HepG2 (cell line): ENCODE measurements at regions not wholly inside any gene's neighbourhood (a gene's known extent, or its start where the extent isn't known, plus 50 kb on each side); places are given as distances from the start of the nearest gene placed in this dataset.

Experiments
- ATAC-seq: fragments of 200-7000 bp; cut with Tn5 transposase; 3 replicates; pipeline ENCODE4 v1.9.1; 2020; ENCODE audit warnings: mild to moderate bottlenecking, moderate library complexity
- BruUV-seq: library from RNA; stranded (reverse); fragments of 400-500 nt; replicated peaks from 2 replicates; lab custom pipeline; 2021; lab: Mats Ljungman, UMichigan
- CTCF ChIA-PET: fragments of 300-600 bp; formaldehyde crosslinking; extraction: SDS; loops from one replicate; lab custom pipeline; 2021; ENCODE audit warnings: low total read pairs, inconsistent platforms, low intra/inter-chr PET ratio; lab: Yijun Ruan, JAX
- POLR2A ChIA-PET: fragments of 350-600 bp; sonication (Branson Sonifier 250); formaldehyde crosslinking; loops from one replicate; lab custom pipeline; 2020; ENCODE audit warnings: antibody characterized with exemption, inconsistent platforms; lab: Yijun Ruan, JAX
- DNase-seq: peaks from one replicate; pipeline ENCODE4 v3.0.0-alpha.2; 2015; ENCODE audit warnings: low spot score
- FAIRE-seq: peaks from 3 replicates; lab custom pipeline; 2011; peaks lifted over from hg19 to GRCh38; lab: Jason Lieb, UNC
- H2AFZ ChIP-seq: one replicate; pipeline ENCODE4 v1.6.1; 2011; ENCODE audit warnings: low read length, inconsistent platforms
- H3K27ac ChIP-seq: fragments of 300-600 bp; 3 replicates; pipeline ENCODE4 v1.8.0; 2011; ENCODE audit warnings: mixed run types, mild to moderate bottlenecking, mixed read lengths, low read length, inconsistent platforms; ENCODE audit not compliant: insufficient read depth; ENCODE audit errors: extremely low read length
- H3K27me3 ChIP-seq, 2 experiments: fragments of 200-600 bp in 1 of 2; 2 replicates in 1 of 2; 3 replicates in 1 of 2; pipeline versions ENCODE4 v1.6.0 to v1.8.0; 2011; ENCODE audit warnings: low read length in 2 of 2, mild to moderate bottlenecking in 2 of 2, moderate library complexity in 2 of 2, inconsistent platforms in 1 of 2; ENCODE audit not compliant: insufficient read depth in 2 of 2, control insufficient read depth in 1 of 2
- H3K36me3 ChIP-seq, 2 experiments: fragments of 200-600 bp in 1 of 2; replicated peaks in 1 of 2; 2 replicates in 1 of 2; 3 replicates in 1 of 2; pipeline versions ENCODE4 v1.5.1 to v1.8.0; 2011; ENCODE audit warnings: low read length in 2 of 2, inconsistent platforms in 1 of 2; ENCODE audit not compliant: insufficient read depth in 2 of 2, control insufficient read depth in 1 of 2
- H3K4me1 ChIP-seq: 2 replicates; pipeline ENCODE4 v1.5.1; 2012; ENCODE audit warnings: low read length, inconsistent platforms; ENCODE audit not compliant: insufficient read depth
- H3K4me2 ChIP-seq: 2 replicates; pipeline ENCODE4 v1.6.0; 2011; ENCODE audit warnings: low read depth, low read length, inconsistent platforms
- H3K4me3 ChIP-seq, 3 experiments: fragments of 200-600 bp in 1 of 3; sonication (generic), shearing (Covaris generic) in 1 of 3; replicated peaks in 1 of 3; 2 replicates each; pipeline ENCODE4 v1.5.1; 2011 to 2016; ENCODE audit warnings: low read length in 3 of 3, inconsistent platforms in 2 of 3, low read depth in 2 of 3, mild to moderate bottlenecking in 2 of 3, control low read depth in 1 of 3, mixed read lengths in 1 of 3; ENCODE audit not compliant: insufficient read depth in 1 of 3
- H3K79me2 ChIP-seq: one replicate; pipeline ENCODE4 v1.6.1; 2011; ENCODE audit warnings: low read length, inconsistent platforms; ENCODE audit not compliant: insufficient read depth
- H3K9ac ChIP-seq: 2 replicates; pipeline ENCODE4 v1.6.0; 2011; ENCODE audit warnings: mild to moderate bottlenecking, low read depth, low read length, inconsistent platforms; ENCODE audit not compliant: insufficient read depth
- H3K9me3 ChIP-seq: 2 replicates; pipeline ENCODE4 v1.5.1; 2012; ENCODE audit warnings: mild to moderate bottlenecking, low read length
- H4K20me1 ChIP-seq: 2 replicates; pipeline ENCODE4 v1.6.0; 2011; ENCODE audit warnings: inconsistent platforms, mild to moderate bottlenecking, low read length, moderate library complexity; ENCODE audit not compliant: insufficient read depth
- GFI1 ChIP-seq: sonication (generic); formaldehyde crosslinking; IDR thresholded peaks from 2 replicates; pipeline ENCODE4 v1.5.0; 2020; ENCODE audit warnings: missing genetic modification reagents, mild to moderate bottlenecking, borderline replicate concordance
- HCFC1 ChIP-seq: fragments of 150-350 bp; IDR thresholded peaks from 2 replicates; pipeline ENCODE4 v1.6.1; 2014; ENCODE audit warnings: low read depth, low read length
- IKZF4 ChIP-seq: sonication (generic); formaldehyde crosslinking; IDR thresholded peaks from 2 replicates; pipeline ENCODE4 v1.5.1; 2020; ENCODE audit warnings: borderline replicate concordance, mild to moderate bottlenecking, low read depth, missing genetic modification reagents; ENCODE audit errors: not compliant biosample characterization
- JUN ChIP-seq: sonication (generic); formaldehyde crosslinking; IDR thresholded peaks from 2 replicates; pipeline ENCODE4 v1.4.0; 2020; ENCODE audit warnings: mild to moderate bottlenecking, missing genetic modification reagents
- KDM4B ChIP-seq: sonication (generic); formaldehyde crosslinking; IDR thresholded peaks from 2 replicates; pipeline ENCODE4 v1.4.0; 2020; ENCODE audit warnings: missing genetic modification reagents
- PITX1 ChIP-seq: sonication (generic); formaldehyde crosslinking; IDR thresholded peaks from 2 replicates; pipeline ENCODE4 v1.5.1; 2020; ENCODE audit warnings: mild to moderate bottlenecking, missing genetic modification reagents
- ZNF101 ChIP-seq: sonication (generic); formaldehyde crosslinking; IDR thresholded peaks from 2 replicates; pipeline ENCODE4 v1.4.0; 2020; ENCODE audit warnings: mild to moderate bottlenecking, low read depth, missing genetic modification reagents, borderline replicate concordance
- ZNF138 ChIP-seq: sonication (generic); formaldehyde crosslinking; IDR thresholded peaks from 2 replicates; pipeline ENCODE4 v1.5.0; 2020; ENCODE audit warnings: mild to moderate bottlenecking, low read depth, missing genetic modification reagents
- ZNF263 ChIP-seq: sonication (generic); formaldehyde crosslinking; IDR thresholded peaks from 2 replicates; pipeline ENCODE4 v1.4.0; 2020; ENCODE audit warnings: missing genetic modification reagents
- ZNF788 ChIP-seq: sonication (generic); formaldehyde crosslinking; IDR thresholded peaks from 2 replicates; pipeline ENCODE4 v1.5.0; 2020; ENCODE audit warnings: mild to moderate bottlenecking, missing genetic modification reagents, borderline replicate concordance
- WGBS: methylation state at CpG from one replicate; pipeline ENCODE4 v1.1.6; 2017; ENCODE audit warnings: low lambda C conversion rate; 5-methylcytosine and 5-hydroxymethylcytosine counted together
- in situ Hi-C: cut with HindIII; loops from 2 replicates; pipeline ENCODE4 v1.10.0; 2017; ENCODE audit warnings: low pct_unique_long_range_greater_than_20kb; ENCODE audit not compliant: extremely low pct_ligation_motif_present
- intact Hi-C: fragments of 100-400 bp; cut with micrococcal nuclease; formaldehyde crosslinking; loops from one replicate; pipeline ENCODE4 v1.10.0; 2022; ENCODE audit not compliant: unreplicated experiment
- TF ChIP-seq, protein P1 (sequence below): IDR thresholded peaks from 2 replicates; pipeline ENCODE4 v1.6.1; 2016; ENCODE audit warnings: low read depth, missing genetic modification reagents, missing compliant biosample characterization
- TF ChIP-seq, protein P2 (sequence below): sonication (generic); formaldehyde crosslinking; IDR thresholded peaks from 2 replicates; pipeline ENCODE4 v1.8.0; 2022; ENCODE audit warnings: mild to moderate bottlenecking, missing genetic modification reagents, moderate library complexity

DNA sequence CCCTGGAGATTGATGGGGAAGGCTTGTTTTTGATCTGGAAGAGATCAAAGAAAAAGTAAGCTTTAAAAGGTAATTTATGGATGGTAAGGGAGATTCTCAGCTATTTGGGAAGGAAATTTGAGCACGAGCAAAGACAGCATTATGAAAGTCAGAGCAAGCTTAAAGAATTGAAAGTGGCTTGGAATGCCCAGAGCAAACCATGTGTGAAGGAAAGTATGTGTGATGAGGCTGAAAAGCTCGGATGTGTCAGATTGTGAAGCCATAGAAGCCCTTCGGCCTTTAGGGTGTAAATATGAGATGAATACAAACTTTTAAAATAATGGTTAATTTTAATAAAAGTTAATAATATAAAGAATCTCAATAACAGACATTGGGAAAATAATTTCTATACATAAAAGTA lies 377.4 kb upstream of the DSEL start:
- H3K27ac ChIP-seq: no peak overlapping the region
- no TSS peak for BruUV-seq
- FAIRE-seq (no peak), DNase-seq (no peak), ATAC-seq (no peak)
- WGBS: 2% methylated on average over 3 of the region's 3 CpGs
- H3K36me3 ChIP-seq: no peaks in the 10 kb centered on the region
- H3K79me2 ChIP-seq: no peaks in the 10 kb centered on the region
- no peak overlapping the region for H3K4me3 ChIP-seq
- ChIA-PET POLR2A (no interaction called here), CTCF (no interaction called here)
- H3K9ac ChIP-seq: no peak overlapping the region
- H2AFZ ChIP-seq: no peak overlapping the region
- no peak for TF ChIP-seq JUN (CRISPR knock-in tag)
- TF ChIP-seq ZNF138: no peak
- no peak for TF ChIP-seq KDM4B (CRISPR knock-in tag)
- TF ChIP-seq ZNF263 (CRISPR knock-in tag): no peak
- TF ChIP-seq IKZF4 (CRISPR knock-in tag): no peak
- no peak for TF ChIP-seq HCFC1
- no peak for TF ChIP-seq GFI1 (CRISPR knock-in tag)
- TF ChIP-seq, protein P1, sequence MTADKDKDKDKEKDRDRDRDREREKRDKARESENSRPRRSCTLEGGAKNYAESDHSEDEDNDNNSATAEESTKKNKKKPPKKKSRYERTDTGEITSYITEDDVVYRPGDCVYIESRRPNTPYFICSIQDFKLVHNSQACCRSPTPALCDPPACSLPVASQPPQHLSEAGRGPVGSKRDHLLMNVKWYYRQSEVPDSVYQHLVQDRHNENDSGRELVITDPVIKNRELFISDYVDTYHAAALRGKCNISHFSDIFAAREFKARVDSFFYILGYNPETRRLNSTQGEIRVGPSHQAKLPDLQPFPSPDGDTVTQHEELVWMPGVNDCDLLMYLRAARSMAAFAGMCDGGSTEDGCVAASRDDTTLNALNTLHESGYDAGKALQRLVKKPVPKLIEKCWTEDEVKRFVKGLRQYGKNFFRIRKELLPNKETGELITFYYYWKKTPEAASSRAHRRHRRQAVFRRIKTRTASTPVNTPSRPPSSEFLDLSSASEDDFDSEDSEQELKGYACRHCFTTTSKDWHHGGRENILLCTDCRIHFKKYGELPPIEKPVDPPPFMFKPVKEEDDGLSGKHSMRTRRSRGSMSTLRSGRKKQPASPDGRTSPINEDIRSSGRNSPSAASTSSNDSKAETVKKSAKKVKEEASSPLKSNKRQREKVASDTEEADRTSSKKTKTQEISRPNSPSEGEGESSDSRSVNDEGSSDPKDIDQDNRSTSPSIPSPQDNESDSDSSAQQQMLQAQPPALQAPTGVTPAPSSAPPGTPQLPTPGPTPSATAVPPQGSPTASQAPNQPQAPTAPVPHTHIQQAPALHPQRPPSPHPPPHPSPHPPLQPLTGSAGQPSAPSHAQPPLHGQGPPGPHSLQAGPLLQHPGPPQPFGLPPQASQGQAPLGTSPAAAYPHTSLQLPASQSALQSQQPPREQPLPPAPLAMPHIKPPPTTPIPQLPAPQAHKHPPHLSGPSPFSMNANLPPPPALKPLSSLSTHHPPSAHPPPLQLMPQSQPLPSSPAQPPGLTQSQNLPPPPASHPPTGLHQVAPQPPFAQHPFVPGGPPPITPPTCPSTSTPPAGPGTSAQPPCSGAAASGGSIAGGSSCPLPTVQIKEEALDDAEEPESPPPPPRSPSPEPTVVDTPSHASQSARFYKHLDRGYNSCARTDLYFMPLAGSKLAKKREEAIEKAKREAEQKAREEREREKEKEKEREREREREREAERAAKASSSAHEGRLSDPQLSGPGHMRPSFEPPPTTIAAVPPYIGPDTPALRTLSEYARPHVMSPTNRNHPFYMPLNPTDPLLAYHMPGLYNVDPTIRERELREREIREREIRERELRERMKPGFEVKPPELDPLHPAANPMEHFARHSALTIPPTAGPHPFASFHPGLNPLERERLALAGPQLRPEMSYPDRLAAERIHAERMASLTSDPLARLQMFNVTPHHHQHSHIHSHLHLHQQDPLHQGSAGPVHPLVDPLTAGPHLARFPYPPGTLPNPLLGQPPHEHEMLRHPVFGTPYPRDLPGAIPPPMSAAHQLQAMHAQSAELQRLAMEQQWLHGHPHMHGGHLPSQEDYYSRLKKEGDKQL (CRISPR knock-in tag): no peak
- TF ChIP-seq PITX1 (CRISPR knock-in tag): no peak
- TF ChIP-seq ZNF101: no peak
- no peak for TF ChIP-seq ZNF788
- TF ChIP-seq, protein P2, sequence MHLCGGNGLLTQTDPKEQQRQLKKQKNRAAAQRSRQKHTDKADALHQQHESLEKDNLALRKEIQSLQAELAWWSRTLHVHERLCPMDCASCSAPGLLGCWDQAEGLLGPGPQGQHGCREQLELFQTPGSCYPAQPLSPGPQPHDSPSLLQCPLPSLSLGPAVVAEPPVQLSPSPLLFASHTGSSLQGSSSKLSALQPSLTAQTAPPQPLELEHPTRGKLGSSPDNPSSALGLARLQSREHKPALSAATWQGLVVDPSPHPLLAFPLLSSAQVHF: no peak
- no peaks in the 10 kb centered on the region for H3K4me1 ChIP-seq
- H3K9me3 ChIP-seq: no peaks in the 10 kb centered on the region
- no peaks in the 10 kb centered on the region for H4K20me1 ChIP-seq
- no peak overlapping the region for H3K4me2 ChIP-seq
- intact Hi-C loops: no loop called here
- in situ Hi-C loops: no loop called here
- no peaks in the 10 kb centered on the region for H3K27me3 ChIP-seq
